Trophoblast cell (in vitro differentiated cells and primary cell): ENCODE measurements at regions not wholly inside any gene's neighbourhood (a gene's known extent, or its start where the extent isn't known, plus 50 kb on each side); places are given as distances from the start of the nearest gene placed in this dataset.

Experiments used
- DNase-seq, 2 donors: peaks; one replicate each; pipeline ENCODE4 v3.0.0-alpha.2; 2016
- H2AFZ ChIP-seq: 2 replicates; pipeline ENCODE4 v1.6.1; 2013; ENCODE audit warnings: low read length, moderate library complexity, mild to moderate bottlenecking; ENCODE audit not compliant: insufficient read depth, poor library complexity
- H2AK5ac ChIP-seq: 2 replicates; pipeline ENCODE4 v1.6.1; 2013; ENCODE audit warnings: mild to moderate bottlenecking, low read length
- H2BK120ac ChIP-seq: 2 replicates; pipeline ENCODE4 v1.6.1; 2013; ENCODE audit warnings: low read length, mild to moderate bottlenecking, moderate library complexity; ENCODE audit not compliant: insufficient read depth, poor library complexity
- H2BK12ac ChIP-seq: 2 replicates; pipeline ENCODE4 v1.6.1; 2013; ENCODE audit warnings: mild to moderate bottlenecking, low read length, moderate library complexity
- H2BK5ac ChIP-seq: 2 replicates; pipeline ENCODE4 v1.6.1; 2013; ENCODE audit warnings: low read length, low read depth, moderate library complexity, mild to moderate bottlenecking; ENCODE audit not compliant: poor library complexity
- H3K14ac ChIP-seq: 2 replicates; pipeline ENCODE4 v1.6.1; 2013; ENCODE audit warnings: mild to moderate bottlenecking, low read length
- H3K18ac ChIP-seq: 2 replicates; pipeline ENCODE4 v1.6.1; 2013; ENCODE audit warnings: mild to moderate bottlenecking, low read length
- H3K23ac ChIP-seq: 2 replicates; pipeline ENCODE4 v1.6.1; 2013; ENCODE audit warnings: low read length
- H3K27ac ChIP-seq: 2 replicates; pipeline ENCODE4 v1.5.1; 2013; ENCODE audit warnings: low read depth, mild to moderate bottlenecking, inconsistent platforms, low read length, moderate library complexity
- H3K27me3 ChIP-seq: 2 replicates; pipeline ENCODE4 v1.6.1; 2013; ENCODE audit warnings: inconsistent platforms, mild to moderate bottlenecking, low read length, moderate library complexity; ENCODE audit not compliant: insufficient read depth
- H3K36me3 ChIP-seq, 2 experiments: 1 replicate in 1 of 2; 2 replicates in 1 of 2; pipeline ENCODE4 v1.6.1; 2013; ENCODE audit warnings: low read length in 2 of 2, mild to moderate bottlenecking in 2 of 2, moderate library complexity in 1 of 2; ENCODE audit not compliant: insufficient read depth in 2 of 2, control insufficient read depth in 1 of 2
- H3K4ac ChIP-seq: 2 replicates; pipeline ENCODE4 v1.6.1; 2013; ENCODE audit warnings: low read depth, mild to moderate bottlenecking, low read length, moderate library complexity
- H3K4me1 ChIP-seq, 2 experiments: 1 replicate in 1 of 2; 2 replicates in 1 of 2; pipeline ENCODE4 v1.6.1; 2013; ENCODE audit warnings: low read length in 2 of 2, mild to moderate bottlenecking in 2 of 2, moderate library complexity in 1 of 2; ENCODE audit not compliant: insufficient read depth in 2 of 2, control insufficient read depth in 1 of 2
- H3K4me2 ChIP-seq: 2 replicates; pipeline ENCODE4 v1.6.1; 2013; ENCODE audit warnings: inconsistent platforms, mild to moderate bottlenecking, low read length, moderate library complexity
- H3K4me3 ChIP-seq: 2 replicates; pipeline ENCODE4 v1.5.1; 2013; ENCODE audit warnings: mild to moderate bottlenecking, low read depth, low read length, inconsistent platforms
- H3K79me1 ChIP-seq: one replicate; pipeline ENCODE4 v1.6.1; 2013; ENCODE audit warnings: low read length
- H3K79me2 ChIP-seq: 2 replicates; pipeline ENCODE4 v1.6.1; 2013; ENCODE audit warnings: low read length, mild to moderate bottlenecking; ENCODE audit not compliant: control insufficient read depth, insufficient read depth, poor library complexity
- H3K9ac ChIP-seq: 2 replicates; pipeline ENCODE4 v1.6.1; 2013; ENCODE audit warnings: mild to moderate bottlenecking, low read length
- H3K9me3 ChIP-seq: 2 replicates; pipeline ENCODE4 v1.6.1; 2013; ENCODE audit warnings: low read depth, mild to moderate bottlenecking, control low read depth, inconsistent platforms, low read length; ENCODE audit not compliant: insufficient read depth
- H4K12ac ChIP-seq: 2 replicates; pipeline ENCODE4 v1.6.1; 2013; ENCODE audit warnings: low read depth, mild to moderate bottlenecking, low read length, moderate library complexity
- H4K8ac ChIP-seq: 2 replicates; pipeline ENCODE4 v1.6.1; 2013; ENCODE audit warnings: low read depth, mild to moderate bottlenecking, low read length, moderate library complexity
- H4K91ac ChIP-seq: one replicate; pipeline ENCODE4 v1.6.1; 2013; ENCODE audit warnings: low read depth, mild to moderate bottlenecking, low read length, moderate library complexity
- WGBS: extraction: QIAGEN DNeasy Blood & Tissue Kit; methylation state at CpG from one replicate; pipeline ENCODE4 v1.1.7; 2013; ENCODE audit warnings: missing lambda C conversion rate; ENCODE audit not compliant: insufficient read length, insufficient coverage; ENCODE audit errors: extremely low coverage; 5-methylcytosine and 5-hydroxymethylcytosine counted together

DNA sequence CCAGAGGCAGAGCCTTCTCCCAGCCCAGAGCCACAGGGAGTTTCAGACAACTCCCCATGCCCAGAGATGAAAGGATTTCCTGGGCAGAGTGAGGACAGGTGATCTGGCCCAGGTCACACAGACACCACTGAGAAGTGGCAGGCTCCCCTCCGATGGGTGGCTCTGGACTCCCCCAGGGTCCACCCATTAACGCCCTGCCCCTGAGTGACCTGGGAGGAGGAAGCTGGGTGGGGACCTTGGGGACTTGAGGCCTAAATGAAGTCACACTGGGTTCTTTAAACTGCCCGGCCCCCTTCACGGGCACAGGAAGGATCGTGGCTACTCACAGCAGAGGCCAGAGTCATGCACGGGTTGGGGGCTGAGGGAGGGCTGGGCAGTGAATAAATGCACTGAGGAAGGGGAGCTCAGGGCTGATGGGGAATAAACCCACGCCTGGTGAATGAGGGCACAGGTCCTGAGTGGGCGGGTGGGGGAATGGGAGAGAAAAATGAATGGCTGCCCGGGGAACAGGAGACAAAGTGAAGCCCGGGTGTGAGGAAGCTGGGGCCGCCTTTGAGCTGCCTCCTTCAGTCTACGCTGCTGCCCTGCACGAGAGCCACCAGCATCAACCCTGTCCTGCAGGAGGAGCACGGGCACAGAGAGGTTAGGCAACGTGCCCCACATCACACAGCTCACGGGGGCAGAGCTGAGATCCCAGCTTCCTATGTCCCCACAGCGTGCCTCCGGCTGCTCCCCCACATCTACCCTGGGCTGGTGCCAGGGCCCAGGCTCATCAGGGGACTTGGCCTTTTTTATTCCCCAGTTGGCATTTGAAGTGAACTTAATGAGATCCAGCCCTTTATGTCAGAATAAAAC, 404.3 kb downstream of the MATN1 start:
- Histone ChIP-seq H3K36me3 (no peaks in the 10 kb centered on the region), H4K12ac (no peak overlapping the region), H2BK5ac (no peak overlapping the region), H2AFZ (no peak overlapping the region), H2BK12ac (no peak overlapping the region), H3K23ac (no peak overlapping the region), H2AK5ac (no peak overlapping the region), H2BK120ac (no peak overlapping the region), H3K4ac (no peak overlapping the region), H3K4me3 (no peak overlapping the region), H4K8ac (no peak overlapping the region), H3K79me2 (no peaks in the 10 kb centered on the region), H3K14ac (no peak overlapping the region), H3K4me2 (no peak overlapping the region), H3K18ac (no peak overlapping the region), H3K79me1 (no peaks in the 10 kb centered on the region), H3K4me1 (no peaks in the 10 kb centered on the region), H3K9me3 (no peaks in the 10 kb centered on the region), H4K91ac (no peak overlapping the region), H3K27ac (no peak overlapping the region), H3K9ac (no peak overlapping the region), H3K27me3 (no peaks in the 10 kb centered on the region)
- no peak for DNase-seq
- no CpG with 5 or more reads among the region's 18 CpGs for WGBS

DNA sequence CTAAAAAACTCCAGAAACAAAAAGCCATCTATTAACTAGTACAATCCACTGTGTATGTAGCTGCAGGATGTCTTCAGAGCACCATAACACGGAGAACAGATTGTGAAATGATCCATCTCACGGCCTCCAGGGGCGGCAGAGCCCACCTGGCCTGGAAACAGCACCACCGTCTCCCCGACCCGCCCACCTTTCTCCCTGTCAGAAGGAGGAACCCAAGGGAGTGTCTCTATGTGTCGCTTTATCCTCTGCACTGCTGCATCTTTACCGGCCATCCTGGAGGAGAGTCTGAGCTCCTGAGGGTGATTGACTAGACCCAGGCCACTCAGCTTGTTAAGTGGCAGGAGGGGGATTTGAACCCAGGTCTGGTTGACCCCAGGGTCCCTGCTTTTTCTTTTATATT, 405.0 kb downstream of the MATN1 start:
- Histone ChIP-seq H4K12ac (no peak overlapping the region), H3K4me2 (no peak overlapping the region), H3K18ac (no peak overlapping the region), H2AFZ (no peak overlapping the region), H3K4ac (no peak overlapping the region), H4K8ac (no peak overlapping the region), H2AK5ac (no peak overlapping the region), H2BK120ac (no peak overlapping the region), H3K79me1 (no peaks in the 10 kb centered on the region), H3K79me2 (no peaks in the 10 kb centered on the region), H3K9ac (no peak overlapping the region), H3K14ac (no peak overlapping the region), H2BK12ac (no peak overlapping the region), H2BK5ac (no peak overlapping the region), H3K4me3 (no peak overlapping the region), H4K91ac (no peak overlapping the region), H3K36me3 (no peaks in the 10 kb centered on the region), H3K27ac (no peak overlapping the region), H3K27me3 (no peaks in the 10 kb centered on the region), H3K4me1 (no peaks in the 10 kb centered on the region), H3K9me3 (no peaks in the 10 kb centered on the region), H3K23ac (no peak overlapping the region)
- DNase-seq = no peak
- no CpG with 5 or more reads among the region's 8 CpGs for WGBS

GRCh38 chr1:30317921-30318320, 405.5 kb downstream of the MATN1 start:
- Histone ChIP-seq H3K23ac (no peak overlapping the region), H3K27me3 (no peaks in the 10 kb centered on the region), H3K4me2 (no peak overlapping the region), H3K4me1 (no peaks in the 10 kb centered on the region), H2AK5ac (no peak overlapping the region), H2AFZ (no peak overlapping the region), H3K79me1 (no peaks in the 10 kb centered on the region), H3K4me3 (no peak overlapping the region), H2BK120ac (no peak overlapping the region), H4K8ac (no peak overlapping the region), H2BK12ac (no peak overlapping the region), H3K79me2 (no peaks in the 10 kb centered on the region), H4K91ac (no peak overlapping the region), H3K14ac (no peak overlapping the region), H3K18ac (no peak overlapping the region), H2BK5ac (no peak overlapping the region), H3K4ac (no peak overlapping the region), H3K9ac (no peak overlapping the region), H4K12ac (no peak overlapping the region), H3K36me3 (no peaks in the 10 kb centered on the region), H3K27ac (no peak overlapping the region), H3K9me3 (no peaks in the 10 kb centered on the region)
- DNase-seq = no peak
- no CpG with 5 or more reads among the region's 8 CpGs for WGBS

DNA sequence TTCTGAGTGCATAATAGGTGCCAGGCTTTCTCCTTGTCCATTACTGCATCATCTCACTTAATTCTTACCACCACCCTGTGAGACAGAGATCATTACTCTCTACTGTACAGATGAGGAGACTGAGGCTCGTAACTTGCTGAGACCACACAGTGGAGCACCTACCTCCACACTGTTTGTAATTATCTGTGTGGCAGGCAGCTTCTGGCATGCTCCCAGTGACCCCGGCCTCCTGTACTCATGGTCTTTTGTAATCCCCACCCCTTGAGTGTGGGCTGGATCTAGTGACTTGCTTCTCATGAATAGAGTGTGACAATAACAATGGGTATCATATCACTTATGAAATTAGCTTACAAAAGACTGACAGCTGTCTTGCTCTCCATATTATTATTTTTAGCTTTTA, 407.3 kb downstream of the MATN1 start:
- Histone ChIP-seq H3K36me3 (no peaks in the 10 kb centered on the region), H3K9ac (no peak overlapping the region), H3K27ac (no peak overlapping the region), H3K18ac (no peak overlapping the region), H3K4ac (no peak overlapping the region), H3K79me2 (no peaks in the 10 kb centered on the region), H3K79me1 (no peaks in the 10 kb centered on the region), H3K9me3 (no peaks in the 10 kb centered on the region), H3K27me3 (no peaks in the 10 kb centered on the region), H3K23ac (no peak overlapping the region), H3K4me2 (no peak overlapping the region), H4K12ac (no peak overlapping the region), H4K91ac (no peak overlapping the region), H2BK120ac (no peak overlapping the region), H2BK5ac (no peak overlapping the region), H2BK12ac (no peak overlapping the region), H4K8ac (no peak overlapping the region), H3K4me1 (no peaks in the 10 kb centered on the region), H3K14ac (no peak overlapping the region), H3K4me3 (no peak overlapping the region), H2AFZ (no peak overlapping the region), H2AK5ac (no peak overlapping the region)
- DNase-seq = no peak
- WGBS = no CpG with 5 or more reads among the region's 2 CpGs
